K562 (cell line): ENCODE measurements at regions not wholly inside any gene's neighbourhood (a gene's known extent, or its start where the extent isn't known, plus 50 kb on each side); places are given as distances from the start of the nearest gene placed in this dataset.
"Not testable (repeated sequence)": the region's sequence is repeated elsewhere in the genome, so short reads cannot be mapped to it uniquely, and the experiment has no call there.

Source experiments
- BACH1 ChIP-seq: fragments of 200-800 bp; sonication (Bioruptor generic); IDR thresholded peaks from 2 replicates; pipeline ENCODE4 v1.6.1; 2016; ENCODE audit warnings: missing genetic modification characterization, missing compliant biosample characterization
- CC2D1A ChIP-seq: fragments of 450-650 bp; IDR thresholded peaks from 2 replicates; pipeline ENCODE4 v1.6.1; 2017; ENCODE audit warnings: mild to moderate bottlenecking
- HMGXB4 ChIP-seq: sonication (generic); formaldehyde crosslinking; IDR thresholded peaks from 2 replicates; pipeline ENCODE4 v1.8.1; 2023; ENCODE audit warnings: mild to moderate bottlenecking, missing genetic modification reagents
- PHF8 ChIP-seq: fragments of 200-600 bp; sonication (generic); IDR thresholded peaks from 2 replicates; pipeline ENCODE4 v1.6.1; 2012; ENCODE audit warnings: mixed run types, mild to moderate bottlenecking, inconsistent platforms, low read length, moderate library complexity, borderline replicate concordance
- PPARD ChIP-seq: fragments of 250-450 bp; sonication (Bioruptor Pico); IDR thresholded peaks from 2 replicates; pipeline ENCODE4 v1.8.0; 2022; ENCODE audit warnings: inconsistent platforms, mild to moderate bottlenecking, moderate library complexity
- ZFPM2 ChIP-seq: fragments of 250-450 bp; sonication (Bioruptor Pico); IDR thresholded peaks from 2 replicates; pipeline ENCODE4 v1.5.1; 2022; ENCODE audit warnings: mild to moderate bottlenecking
- ZNF512 ChIP-seq: IDR thresholded peaks from 2 replicates; pipeline ENCODE4 v1.6.1; 2016; ENCODE audit warnings: missing genetic modification characterization, missing compliant biosample characterization

GRCh38 chr2:190760353-190761150 is 111.7 kb downstream of the NAB1 start:
- TF ChIP-seq CC2D1A; ZNF512 (tag); HMGXB4 (CRISPR knock-in tag); BACH1 (tag); ZFPM2 (CRISPR knock-in tag); PHF8; PPARD (CRISPR knock-in tag): not testable (repeated sequence)
